ENCODE measurements at regions not wholly inside any gene's neighbourhood (a gene's known extent, or its start where the extent isn't known, plus 50 kb on each side); places are given as distances from the start of the nearest gene placed in this dataset.

GRCh38 chr7:43040461-43040860 is 72.0 kb upstream of the HECW1 start:
- intact Hi-C loops (cut with DNase I), result no loop called here
- DNase-seq (no peak), ATAC-seq (no peak), FAIRE-seq (no peak)
- TF ChIP-seq CTCF (IDR thresholded peaks at IDR 0.05), result no peak
- H3K4me3 ChIP-seq, result no peak overlapping the region
- H3K36me3 ChIP-seq, result no peaks in the 10 kb centered on the region
- no peaks in the 10 kb centered on the region for H3K27me3 ChIP-seq
- no peaks in the 10 kb centered on the region for H3K4me1 ChIP-seq
- no peak overlapping the region for H3K27ac ChIP-seq
- no peaks in the 10 kb centered on the region for H3K9me3 ChIP-seq

- ATAC-seq (no peak), DNase-seq (no peak), FAIRE-seq (no peak)
- 41 to 60% methylated on average over 2 of the region's 2 CpGs for WGBS, 2 donors
- Histone ChIP-seq H3K4me3 (no peak overlapping the region), H3K9me3 (no peaks in the 10 kb centered on the region), H3K36me3 (no peaks in the 10 kb centered on the region), H3K27me3 (no peaks in the 10 kb centered on the region), H3K4me1 (no peaks in the 10 kb centered on the region), H3K27ac (no peak overlapping the region)
- intact Hi-C loops (cut with DNase I), result no loop called here
- no peak for TF ChIP-seq CTCF (IDR thresholded peaks at IDR 0.05)
Measured at GRCh38 chr7:43041105-43041504, 71.3 kb upstream of the HECW1 start.

GRCh38 chr7:43041724-43042123 is 70.7 kb upstream of the HECW1 start:
- H3K4me3 ChIP-seq, result no peak overlapping the region
- FAIRE-seq (peak; percentile 63), DNase-seq (no peak), ATAC-seq (no peak)
- H3K4me1 ChIP-seq, result no peaks in the 10 kb centered on the region
- H3K9me3 ChIP-seq, result no peaks in the 10 kb centered on the region
- H3K27me3 ChIP-seq, result no peaks in the 10 kb centered on the region
- no peaks in the 10 kb centered on the region for H3K36me3 ChIP-seq
- TF ChIP-seq CTCF (IDR thresholded peaks at IDR 0.05), result no peak
- intact Hi-C loops (cut with DNase I), result no loop called here
- H3K27ac ChIP-seq, result no peak overlapping the region

GRCh38 chr7:43042302-43042701 is 70.1 kb upstream of the HECW1 start:
- Histone ChIP-seq H3K36me3 (no peaks in the 10 kb centered on the region), H3K9me3 (no peaks in the 10 kb centered on the region), H3K4me3 (no peak overlapping the region), H3K4me1 (no peaks in the 10 kb centered on the region), H3K27ac (no peak overlapping the region), H3K27me3 (no peaks in the 10 kb centered on the region)
- DNase-seq (no peak), FAIRE-seq (no peak), ATAC-seq (no peak)
- 53 to 63% methylated on average over 3 of the region's 3 CpGs for WGBS, 2 donors
- intact Hi-C loops (cut with DNase I), result no loop called here
- TF ChIP-seq CTCF (IDR thresholded peaks at IDR 0.05), result no peak

- 37 to 56% methylated on average over 1 of the region's 1 CpG for WGBS, 2 donors
- no peak for TF ChIP-seq CTCF (IDR thresholded peaks at IDR 0.05)
- Histone ChIP-seq H3K4me3 (no peak overlapping the region), H3K27me3 (no peaks in the 10 kb centered on the region), H3K27ac (no peak overlapping the region), H3K36me3 (no peaks in the 10 kb centered on the region), H3K4me1 (no peaks in the 10 kb centered on the region), H3K9me3 (no peaks in the 10 kb centered on the region)
- FAIRE-seq (no peak), ATAC-seq (no peak), DNase-seq (no peak)
- intact Hi-C loops (cut with DNase I), result no loop called here
Measured at GRCh38 chr7:43044511-43044910, 67.9 kb upstream of the HECW1 start.
